HG02970 (cell line): ENCODE measurements at regions not wholly inside any gene's neighbourhood (a gene's known extent, or its start where the extent isn't known, plus 50 kb on each side); places are given as distances from the start of the nearest gene placed in this dataset.
"Not testable (repeated sequence)": the region's sequence is repeated elsewhere in the genome, so short reads cannot be mapped to it uniquely, and the experiment has no call there.

Source experiments
- ATAC-seq: cut with Tn5 transposase; IDR thresholded peaks from one replicate; pipeline ENCODE4 v1.9.1; 2021; ENCODE audit warnings: mild to moderate bottlenecking, moderate library complexity, moderate number of reproducible peaks; ENCODE audit not compliant: unreplicated experiment, low FRiP score

- ATAC-seq = no peak
Measured at GRCh38 chr3:40877631-40878463, 321.5 kb upstream of the CTNNB1 start.

GRCh38 chr3:40878464-40878905 is 320.8 kb upstream of the CTNNB1 start:
- no peak for ATAC-seq

DNA sequence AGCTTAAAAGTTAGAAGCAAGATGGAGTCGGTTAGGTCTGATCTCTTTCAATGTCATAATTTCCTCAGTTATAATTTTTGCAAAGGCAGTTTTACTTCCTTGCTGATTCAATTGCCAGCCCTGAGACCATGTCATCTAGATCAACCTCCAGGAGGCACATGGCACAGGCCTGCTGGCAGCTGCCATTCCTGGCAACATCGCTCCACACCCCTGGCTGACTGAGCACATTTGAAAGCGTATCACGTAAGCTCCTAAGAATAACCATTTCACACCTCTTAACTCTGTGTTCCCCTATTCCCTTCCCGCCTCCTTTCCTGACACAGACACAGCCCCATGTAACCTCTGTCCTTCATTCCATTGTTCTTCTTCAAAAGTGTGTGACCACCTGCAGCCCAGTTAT is 313.9 kb upstream of the CTNNB1 start:
- ATAC-seq = no peak

DNA sequence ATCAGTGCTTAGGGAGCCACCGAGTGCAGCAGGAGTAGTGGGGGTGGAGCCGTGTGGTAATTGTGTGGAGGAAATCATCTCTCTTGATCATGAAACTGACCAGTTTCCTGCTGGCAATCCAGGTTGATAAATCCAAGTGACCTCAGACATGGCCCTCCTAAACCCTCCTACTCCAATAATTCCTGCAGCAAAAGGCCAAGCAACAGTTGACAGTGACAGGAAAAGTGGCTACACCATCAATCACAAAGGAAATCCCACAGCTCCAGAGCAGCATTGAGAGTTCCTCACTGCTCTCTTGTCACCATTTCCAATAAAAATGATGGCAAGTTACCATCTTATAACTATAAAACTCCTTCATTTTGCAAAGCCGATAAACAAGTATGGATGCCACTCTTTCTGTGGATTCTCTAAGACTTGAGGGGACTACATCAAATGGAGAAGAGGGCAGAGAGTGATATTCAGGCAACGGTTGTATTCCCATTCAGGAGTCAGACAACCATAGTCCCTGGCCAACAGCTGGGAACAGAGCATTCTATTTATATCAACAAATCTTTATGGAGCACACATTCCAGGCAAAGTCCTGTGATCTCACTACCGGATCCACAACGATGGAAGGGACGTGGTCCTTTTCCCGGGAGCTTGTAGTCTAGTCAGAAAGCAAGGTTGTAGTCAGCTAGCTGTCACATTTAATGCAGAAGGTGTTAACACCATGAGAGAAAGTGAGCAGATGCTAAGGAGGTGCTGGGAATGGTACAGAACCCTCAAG is 312.5 kb upstream of the CTNNB1 start:
- ATAC-seq = no peak

DNA sequence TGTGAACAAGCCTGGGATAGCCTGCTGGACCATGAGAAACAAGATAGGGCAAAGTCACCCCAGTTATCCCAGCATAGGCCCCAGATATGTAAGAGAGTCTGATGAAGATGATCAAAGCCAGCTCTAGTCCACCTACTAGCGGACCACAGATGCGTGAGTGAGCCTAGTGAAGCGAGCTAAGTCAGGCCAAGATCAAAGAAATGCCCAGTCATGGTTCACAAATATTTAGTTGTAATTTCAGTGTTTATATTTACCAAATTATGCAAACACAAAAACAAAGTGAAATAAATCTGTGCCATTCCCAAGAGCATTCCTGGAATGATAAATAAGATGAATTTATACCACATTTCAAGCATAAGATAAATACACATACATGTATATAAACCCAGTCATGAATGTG is 308.1 kb upstream of the CTNNB1 start:
- no peak for ATAC-seq

GRCh38 chr3:40895109-40895508 is 304.2 kb upstream of the CTNNB1 start:
- no peak for ATAC-seq

DNA sequence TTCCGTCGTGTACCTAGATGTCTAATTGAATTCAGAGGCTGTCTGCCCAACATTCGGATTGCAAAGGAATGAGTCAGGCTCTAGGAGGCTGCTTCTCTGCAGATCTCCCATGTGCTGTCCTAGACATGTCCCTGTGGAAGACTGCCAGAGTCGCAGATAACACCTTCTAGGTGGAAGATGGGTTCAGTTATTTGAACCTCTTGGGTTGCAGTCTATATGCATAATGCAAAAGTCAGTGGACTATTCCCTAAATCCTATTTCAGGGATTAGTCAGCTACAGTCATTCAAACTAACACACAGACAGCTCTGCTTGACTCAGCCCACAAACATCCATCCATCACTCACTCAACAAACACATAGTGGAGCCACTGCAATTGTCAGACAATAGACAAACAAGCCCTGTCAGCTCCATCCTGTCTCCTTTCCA is 300.0 kb upstream of the CTNNB1 start:
- ATAC-seq = no peak

DNA sequence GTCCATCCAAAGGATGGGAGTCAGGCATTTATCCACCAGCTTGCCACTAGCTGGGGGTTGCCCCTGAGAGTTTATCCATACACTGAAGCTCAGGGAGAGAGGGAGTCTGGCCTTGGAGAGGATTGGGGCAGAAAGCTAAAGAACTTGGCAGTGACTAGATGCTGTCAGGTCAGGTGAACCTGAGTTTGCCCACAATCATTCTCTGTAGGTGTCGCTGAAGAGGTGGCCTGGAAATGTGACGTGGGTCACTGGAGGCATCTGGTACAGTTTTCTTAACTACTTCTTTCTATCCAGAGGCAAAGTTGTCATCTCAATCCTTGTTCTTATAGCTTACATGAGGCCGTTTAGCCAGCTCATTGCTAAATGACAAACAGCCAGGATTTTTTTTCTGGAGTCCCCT is 298.0 kb upstream of the CTNNB1 start:
- ATAC-seq = no peak

DNA sequence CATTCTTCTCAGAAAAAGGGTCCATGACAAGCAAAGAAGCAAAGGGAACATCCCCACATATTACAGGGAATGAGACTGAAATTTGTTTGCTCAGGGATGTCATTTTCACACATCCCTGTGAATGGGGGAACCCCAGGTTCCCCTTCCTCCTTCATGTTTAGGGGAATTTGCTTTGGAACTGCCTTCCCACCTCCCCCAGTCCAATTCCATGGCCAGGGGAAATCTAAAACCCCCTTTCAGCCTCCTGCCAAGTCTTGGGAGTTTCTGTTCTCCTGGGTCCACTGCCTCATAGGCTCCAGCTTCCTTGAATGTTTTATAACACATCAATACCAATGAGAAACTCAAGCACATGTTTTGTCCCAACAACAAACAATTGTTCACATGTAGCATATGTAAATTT is 297.5 kb upstream of the CTNNB1 start:
- no peak for ATAC-seq

GRCh38 chr3:40907907-40908465 is 291.3 kb upstream of the CTNNB1 start:
- ATAC-seq = not testable (repeated sequence)

DNA sequence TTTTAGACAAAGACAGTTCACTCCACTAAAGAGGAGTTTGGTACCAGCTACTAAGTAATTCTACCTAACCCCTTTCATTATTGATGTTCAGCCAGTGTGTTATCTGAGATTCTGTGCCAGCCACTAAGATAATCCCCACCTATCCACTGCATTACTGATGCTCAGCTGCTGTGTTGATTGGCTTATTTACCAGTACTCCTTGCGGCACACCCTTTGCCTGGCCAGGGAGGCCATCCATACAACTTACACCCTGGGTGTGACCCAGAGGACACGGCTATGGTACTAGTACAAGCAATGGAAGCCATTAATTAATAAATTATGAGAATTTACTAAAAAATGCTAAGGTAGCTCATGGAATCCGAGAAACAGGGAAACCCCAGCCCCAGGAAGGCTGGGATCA is 290.7 kb upstream of the CTNNB1 start:
- no peak for ATAC-seq

GRCh38 chr3:40911264-40911663 is 288.0 kb upstream of the CTNNB1 start:
- no peak for ATAC-seq

GRCh38 chr3:40911928-40912327 is 287.4 kb upstream of the CTNNB1 start:
- no peak for ATAC-seq

GRCh38 chr3:40912461-40912860 is 286.8 kb upstream of the CTNNB1 start:
- ATAC-seq = no peak

DNA sequence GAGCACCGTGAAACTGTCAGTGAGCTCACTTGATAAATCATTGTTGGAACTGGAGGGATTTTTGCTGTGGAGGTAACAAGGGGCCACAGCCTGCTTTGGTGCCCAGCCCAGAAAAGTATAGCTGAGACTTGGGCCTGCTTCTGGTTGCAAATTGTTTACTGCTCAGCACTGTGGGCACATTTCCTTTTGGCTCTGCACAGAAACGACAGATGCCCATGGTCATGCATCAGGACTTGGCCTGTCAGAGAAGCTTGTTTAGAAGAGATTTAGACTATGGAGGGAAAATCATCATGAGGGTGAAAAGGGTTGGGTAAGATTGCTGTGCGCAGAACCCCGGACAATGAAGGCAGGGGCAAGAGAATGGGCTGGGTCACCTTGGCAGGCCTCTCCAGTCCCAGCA is 286.1 kb upstream of the CTNNB1 start:
- ATAC-seq = no peak

- no peak for ATAC-seq
Measured at GRCh38 chr3:40913641-40914040, 285.7 kb upstream of the CTNNB1 start.

- ATAC-seq = no peak
Measured at GRCh38 chr3:40914475-40914874, 284.8 kb upstream of the CTNNB1 start.

DNA sequence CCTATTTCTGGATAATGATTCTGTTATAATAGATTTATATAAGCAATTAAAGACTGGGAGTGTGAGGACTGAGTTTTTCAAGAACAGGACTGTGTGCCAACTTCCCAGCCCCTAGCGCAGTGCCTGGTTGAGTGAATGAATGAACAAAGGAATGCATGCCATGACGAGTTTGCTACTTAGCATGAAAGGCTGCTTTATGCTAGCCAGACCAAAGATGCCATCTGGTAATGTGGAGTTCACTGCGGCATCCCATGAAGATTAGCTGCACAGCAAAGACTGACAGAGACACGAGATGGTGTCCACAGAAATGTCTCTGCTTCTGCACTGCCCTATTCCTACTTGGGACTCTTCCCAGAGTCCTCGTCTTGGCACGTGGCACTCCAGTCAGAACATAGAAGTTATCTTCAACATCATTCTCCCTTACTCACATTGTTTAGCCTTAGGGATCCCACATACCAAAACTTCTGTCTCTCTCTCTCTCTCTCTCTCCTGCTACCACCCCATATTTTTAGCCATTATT is 283.9 kb upstream of the CTNNB1 start:
- ATAC-seq = no peak

- ATAC-seq = no peak
Measured at GRCh38 chr3:40920041-40920440, 279.3 kb upstream of the CTNNB1 start.

GRCh38 chr3:40921251-40921650 is 278.1 kb upstream of the CTNNB1 start:
- no peak for ATAC-seq

DNA sequence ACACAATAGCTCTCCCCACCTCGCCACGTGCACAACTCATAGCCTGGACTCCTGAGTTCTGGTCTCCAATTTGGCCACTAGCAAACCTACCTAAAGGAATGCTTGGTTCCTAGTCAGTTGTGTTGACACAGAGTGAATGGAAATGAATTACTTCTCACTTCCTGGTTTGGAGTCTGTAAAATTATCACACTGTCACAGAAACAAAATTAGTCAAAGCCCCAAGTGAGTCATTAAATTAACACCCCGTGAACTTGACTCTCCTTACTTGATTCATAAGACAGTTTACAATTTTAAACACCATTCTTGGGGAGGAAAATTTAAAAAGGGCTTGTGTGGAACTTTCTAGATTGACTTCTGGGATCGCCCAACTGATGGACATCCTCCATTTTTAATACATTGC is 276.2 kb upstream of the CTNNB1 start:
- no peak for ATAC-seq
